K562 (cell line): ENCODE measurements at regions not wholly inside any gene's neighbourhood (a gene's known extent, or its start where the extent isn't known, plus 50 kb on each side); places are given as distances from the start of the nearest gene placed in this dataset.

Source experiments
- ADNP ChIP-seq: fragments of 200-800 bp; sonication (Bioruptor generic); IDR thresholded peaks from 2 replicates; pipeline ENCODE4 v1.6.1; 2016; ENCODE audit warnings: missing genetic modification characterization, missing compliant biosample characterization
- ATF7 ChIP-seq: fragments of 450-650 bp; IDR thresholded peaks from 2 replicates; pipeline ENCODE4 v1.7.1; 2014; ENCODE audit warnings: mild to moderate bottlenecking, moderate library complexity
- BHLHE40 ChIP-seq: IDR thresholded peaks from 2 replicates; pipeline ENCODE4 v1.6.1; 2011; ENCODE audit warnings: low read length, improper control_type of control experiment
- BRD9 ChIP-seq: fragments of 450-650 bp; IDR thresholded peaks from 2 replicates; pipeline ENCODE4 v1.6.1; 2018; ENCODE audit warnings: low read depth; ENCODE audit not compliant: partially characterized antibody
- DIDO1 ChIP-seq: fragments of 450-650 bp; IDR thresholded peaks from 2 replicates; pipeline ENCODE4 v1.6.1; 2016; ENCODE audit warnings: low read depth, missing biosample characterization, missing genetic modification characterization
- ID3 ChIP-seq, 2 experiments: fragments of 250-450 bp in 1 of 2; fragments of 450-650 bp in 1 of 2; sonication (Bioruptor Pico) in 1 of 2; IDR thresholded peaks; 2 replicates each; pipeline versions ENCODE4 v1.6.1 to v1.8.0; 2016 to 2021; ENCODE audit warnings: mild to moderate bottlenecking in 2 of 2, moderate library complexity in 2 of 2, missing compliant biosample characterization in 1 of 2, missing genetic modification characterization in 1 of 2
- MITF ChIP-seq: IDR thresholded peaks from 2 replicates; pipeline ENCODE4 v1.6.1; 2014; ENCODE audit warnings: antibody characterized with exemption
- MLX ChIP-seq, 2 experiments: fragments of 450-650 bp in 1 of 2; sonication (generic) in 1 of 2; formaldehyde crosslinking; conservative IDR thresholded peaks; 2 replicates each; pipeline versions ENCODE4 v1.4.0 to v1.8.1; 2020 to 2022; ENCODE audit warnings: mild to moderate bottlenecking in 1 of 2, missing genetic modification reagents in 1 of 2
- PATZ1 ChIP-seq: fragments of 250-450 bp; sonication (Bioruptor Pico); IDR thresholded peaks from 2 replicates; pipeline ENCODE4 v1.5.0; 2020; ENCODE audit warnings: mild to moderate bottlenecking, borderline replicate concordance
- SFPQ ChIP-seq: fragments of 200-400 bp; formaldehyde crosslinking; IDR thresholded peaks from 2 replicates; pipeline ENCODE4 v1.6.1; 2017; ENCODE audit warnings: mild to moderate bottlenecking, low read depth, low read length, moderate library complexity
- SMARCB1 ChIP-seq: IDR thresholded peaks from 2 replicates; pipeline ENCODE4 v1.6.1; 2011; ENCODE audit warnings: improper control_type of control experiment, low read depth; ENCODE audit not compliant: insufficient read length
- SPI1 ChIP-seq: IDR thresholded peaks from 2 replicates; pipeline ENCODE4 v1.6.1; 2011; ENCODE audit warnings: low read depth, low read length, control low read depth, borderline replicate concordance
- U2AF2 ChIP-seq: fragments of 200-400 bp; formaldehyde crosslinking; optimal IDR thresholded peaks from 2 replicates; pipeline ENCODE3; 2017; ENCODE audit warnings: low read depth, mild to moderate bottlenecking, low read length
- ZKSCAN1 ChIP-seq: fragments of 150-350 bp; IDR thresholded peaks from 2 replicates; pipeline ENCODE4 v1.6.1; 2016; ENCODE audit warnings: low read depth, low read length
- ZNF143 ChIP-seq: sonication (generic); formaldehyde crosslinking; IDR thresholded peaks from 2 replicates; pipeline ENCODE4 v1.9.0; 2022; ENCODE audit warnings: mild to moderate bottlenecking, missing genetic modification reagents
- ZNF224 ChIP-seq: sonication (generic); formaldehyde crosslinking; IDR thresholded peaks from 2 replicates; pipeline ENCODE4 v1.8.0; 2022; ENCODE audit warnings: mild to moderate bottlenecking, missing genetic modification reagents
- ZNF41 ChIP-seq: fragments of 250-450 bp; sonication (Bioruptor Pico); conservative IDR thresholded peaks from 2 replicates; pipeline ENCODE4 v1.4.0; 2020; ENCODE audit warnings: mild to moderate bottlenecking
- ZNF589 ChIP-seq: fragments of 200-800 bp; sonication (Bioruptor generic); IDR thresholded peaks from 2 replicates; pipeline ENCODE4 v1.6.1; 2016; ENCODE audit warnings: low read depth, missing genetic modification characterization, missing compliant biosample characterization
- ZNF780A ChIP-seq: fragments of 250-450 bp; sonication (Bioruptor Pico); IDR thresholded peaks from 2 replicates; pipeline ENCODE4 v1.5.0; 2021; ENCODE audit warnings: mild to moderate bottlenecking

- TF ChIP-seq BRD9 (no peak), ZNF780A (CRISPR knock-in tag) (no peak), MITF (no peak), MLX (CRISPR knock-in tag; conservative IDR thresholded peaks at IDR 0.05) (no peak), SPI1 (no peak), U2AF2 (no peak), PATZ1 (CRISPR knock-in tag) (no peak), SMARCB1 (no peak), ZKSCAN1 (no peak), SFPQ (no peak), ATF7 (peak; percentile 50; the same call in 1 of the 2 replicates), ZNF589 (CRISPR knock-in tag) (peak; percentile 73), ZNF224 (no peak), ID3 (CRISPR knock-in tag; IDR thresholded peaks at IDR 0.05) (no peak), ID3 (tag; IDR thresholded peaks at IDR 0.05) (no peak), ADNP (no peak), ZNF41 (CRISPR knock-in tag) (no peak), DIDO1 (tag) (no peak), ZNF143 (no peak), BHLHE40 (no peak)
Measured at GRCh38 chr1:212514056-212514614, 81.4 kb downstream of the NENF start (continued).
